Upper lobe of left lung (tissue), 4 donors: ENCODE measurements at regions not wholly inside any gene's neighbourhood (a gene's known extent, or its start where the extent isn't known, plus 50 kb on each side); places are given as distances from the start of the nearest gene placed in this dataset.

Experiments used
- EP300 ChIP-seq, 4 donors: sonication (generic); formaldehyde crosslinking; IDR thresholded peaks; one replicate each; pipeline ENCODE4 v1.5.1; 2017; ENCODE audit warnings: antibody characterized with exemption in 4 of 4, control low read depth in 2 of 4
- TF ChIP-seq, protein P1 (sequence below), 6 experiments: fragments of 450-650 bp in 4 of 6; fragments of 200-600 bp in 2 of 6; sonication (generic) in 2 of 6; IDR thresholded peaks; one replicate each; pipeline ENCODE4 v1.5.1; 2016 to 2019; ENCODE audit warnings: antibody characterized with exemption in 6 of 6

DNA sequence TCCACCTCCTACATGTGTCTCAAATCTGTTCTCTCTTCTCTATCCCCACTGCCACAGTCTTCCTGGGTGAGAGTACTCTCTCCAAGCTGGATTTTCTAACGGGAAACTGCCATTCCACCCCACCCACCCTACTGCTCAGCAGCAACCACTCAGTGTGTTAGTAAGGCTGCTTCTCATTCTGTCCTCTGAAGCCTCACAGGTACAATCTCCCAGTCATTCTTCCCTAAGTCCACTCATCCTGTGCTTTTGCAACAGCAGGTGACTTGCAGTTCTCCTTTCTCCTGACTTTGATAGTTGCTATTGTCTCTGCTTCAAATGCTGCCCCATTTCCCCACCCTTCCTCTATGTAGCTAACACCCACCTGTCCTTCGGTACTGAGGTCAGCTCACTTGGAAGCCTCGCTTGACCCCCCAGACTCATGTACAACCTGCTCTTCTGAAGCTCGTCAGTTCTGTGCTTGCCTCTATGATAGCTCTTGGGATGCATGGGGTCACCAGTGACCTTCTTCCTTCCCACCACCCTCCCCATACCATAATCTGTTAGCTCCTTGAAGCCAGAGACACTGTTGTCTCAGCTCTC lies 188.9 kb downstream of the RRAGC start:
- TF ChIP-seq, protein P1, sequence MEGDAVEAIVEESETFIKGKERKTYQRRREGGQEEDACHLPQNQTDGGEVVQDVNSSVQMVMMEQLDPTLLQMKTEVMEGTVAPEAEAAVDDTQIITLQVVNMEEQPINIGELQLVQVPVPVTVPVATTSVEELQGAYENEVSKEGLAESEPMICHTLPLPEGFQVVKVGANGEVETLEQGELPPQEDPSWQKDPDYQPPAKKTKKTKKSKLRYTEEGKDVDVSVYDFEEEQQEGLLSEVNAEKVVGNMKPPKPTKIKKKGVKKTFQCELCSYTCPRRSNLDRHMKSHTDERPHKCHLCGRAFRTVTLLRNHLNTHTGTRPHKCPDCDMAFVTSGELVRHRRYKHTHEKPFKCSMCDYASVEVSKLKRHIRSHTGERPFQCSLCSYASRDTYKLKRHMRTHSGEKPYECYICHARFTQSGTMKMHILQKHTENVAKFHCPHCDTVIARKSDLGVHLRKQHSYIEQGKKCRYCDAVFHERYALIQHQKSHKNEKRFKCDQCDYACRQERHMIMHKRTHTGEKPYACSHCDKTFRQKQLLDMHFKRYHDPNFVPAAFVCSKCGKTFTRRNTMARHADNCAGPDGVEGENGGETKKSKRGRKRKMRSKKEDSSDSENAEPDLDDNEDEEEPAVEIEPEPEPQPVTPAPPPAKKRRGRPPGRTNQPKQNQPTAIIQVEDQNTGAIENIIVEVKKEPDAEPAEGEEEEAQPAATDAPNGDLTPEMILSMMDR (IDR thresholded peaks at IDR 0.05): no peak
- no peak for TF ChIP-seq EP300 (IDR thresholded peaks at IDR 0.05)
